ENCODE measurements at regions not wholly inside any gene's neighbourhood (a gene's known extent, or its start where the extent isn't known, plus 50 kb on each side); places are given as distances from the start of the nearest gene placed in this dataset.
A peak's percentile ranks its signal among the peaks of the same experiment; 100 is the strongest.

- H3K4me3 ChIP-seq (ENCODE audit: low read depth, low read length): no peak overlapping the region
- TF ChIP-seq, protein P1, sequence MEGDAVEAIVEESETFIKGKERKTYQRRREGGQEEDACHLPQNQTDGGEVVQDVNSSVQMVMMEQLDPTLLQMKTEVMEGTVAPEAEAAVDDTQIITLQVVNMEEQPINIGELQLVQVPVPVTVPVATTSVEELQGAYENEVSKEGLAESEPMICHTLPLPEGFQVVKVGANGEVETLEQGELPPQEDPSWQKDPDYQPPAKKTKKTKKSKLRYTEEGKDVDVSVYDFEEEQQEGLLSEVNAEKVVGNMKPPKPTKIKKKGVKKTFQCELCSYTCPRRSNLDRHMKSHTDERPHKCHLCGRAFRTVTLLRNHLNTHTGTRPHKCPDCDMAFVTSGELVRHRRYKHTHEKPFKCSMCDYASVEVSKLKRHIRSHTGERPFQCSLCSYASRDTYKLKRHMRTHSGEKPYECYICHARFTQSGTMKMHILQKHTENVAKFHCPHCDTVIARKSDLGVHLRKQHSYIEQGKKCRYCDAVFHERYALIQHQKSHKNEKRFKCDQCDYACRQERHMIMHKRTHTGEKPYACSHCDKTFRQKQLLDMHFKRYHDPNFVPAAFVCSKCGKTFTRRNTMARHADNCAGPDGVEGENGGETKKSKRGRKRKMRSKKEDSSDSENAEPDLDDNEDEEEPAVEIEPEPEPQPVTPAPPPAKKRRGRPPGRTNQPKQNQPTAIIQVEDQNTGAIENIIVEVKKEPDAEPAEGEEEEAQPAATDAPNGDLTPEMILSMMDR (IDR thresholded peaks at IDR 0.05; ENCODE audit: insufficient read depth, low read length): no peak
- no peak for DNase-seq (ENCODE audit: low read depth)
These were observed 976.5 kb downstream of the RPA4 start for GRCh38 chrX:97860226-97860625.

GRCh38 chrX:97863261-97863660 lies 979.6 kb downstream of the RPA4 start:
- no peak overlapping the region for H3K4me3 ChIP-seq (ENCODE audit: low read depth, low read length)
- no peak for DNase-seq (ENCODE audit: low read depth)
- TF ChIP-seq, protein P1 (IDR thresholded peaks at IDR 0.05; ENCODE audit: insufficient read depth, low read length): no peak

- no peak for DNase-seq (ENCODE audit: low read depth)
- H3K4me3 ChIP-seq (ENCODE audit: low read depth, low read length): no peak overlapping the region
- TF ChIP-seq, protein P1 (IDR thresholded peaks at IDR 0.05; ENCODE audit: insufficient read depth, low read length): no peak
These were observed 983.6 kb downstream of the RPA4 start for GRCh38 chrX:97867266-97867665.

GRCh38 chrX:97876697-97877407 lies 993.1 kb downstream of the RPA4 start:
- TF ChIP-seq, protein P1 (IDR thresholded peaks at IDR 0.05; ENCODE audit: insufficient read depth, low read length): no peak
- no peak overlapping the region for H3K4me3 ChIP-seq (ENCODE audit: low read depth, low read length)
- no peak for DNase-seq (ENCODE audit: low read depth)

DNA sequence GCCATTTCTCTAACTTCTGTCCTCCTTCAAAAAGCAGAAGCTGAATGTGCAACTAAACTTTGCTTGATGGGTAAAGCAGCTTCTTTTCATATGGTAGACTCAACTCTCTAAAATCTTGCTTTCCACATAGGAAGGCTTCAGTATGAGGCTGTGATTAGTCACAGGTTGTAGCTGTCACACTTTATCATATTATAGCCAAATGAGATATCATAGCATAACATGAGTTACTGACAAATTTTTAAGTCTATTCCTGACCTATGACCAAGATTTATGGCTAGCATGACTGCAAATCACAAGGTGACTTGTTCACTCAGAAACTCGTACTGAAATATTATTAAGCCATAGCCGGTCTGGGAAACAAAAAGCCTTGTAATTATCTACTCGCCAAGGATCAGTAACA lies 998.6 kb downstream of the RPA4 start:
- no peak for DNase-seq (ENCODE audit: low read depth)
- H3K4me3 ChIP-seq (ENCODE audit: low read depth, low read length): no peak overlapping the region
- TF ChIP-seq, protein P1 (IDR thresholded peaks at IDR 0.05; ENCODE audit: insufficient read depth, low read length): no peak

GRCh38 chrX:97895751-97896150 lies 1012.0 kb downstream of the RPA4 start:
- no peak overlapping the region for H3K4me3 ChIP-seq (ENCODE audit: low read depth, low read length)
- peak; percentile 23 for DNase-seq (ENCODE audit: low read depth)
- TF ChIP-seq, protein P1 (IDR thresholded peaks at IDR 0.05; ENCODE audit: insufficient read depth, low read length): no peak

DNA sequence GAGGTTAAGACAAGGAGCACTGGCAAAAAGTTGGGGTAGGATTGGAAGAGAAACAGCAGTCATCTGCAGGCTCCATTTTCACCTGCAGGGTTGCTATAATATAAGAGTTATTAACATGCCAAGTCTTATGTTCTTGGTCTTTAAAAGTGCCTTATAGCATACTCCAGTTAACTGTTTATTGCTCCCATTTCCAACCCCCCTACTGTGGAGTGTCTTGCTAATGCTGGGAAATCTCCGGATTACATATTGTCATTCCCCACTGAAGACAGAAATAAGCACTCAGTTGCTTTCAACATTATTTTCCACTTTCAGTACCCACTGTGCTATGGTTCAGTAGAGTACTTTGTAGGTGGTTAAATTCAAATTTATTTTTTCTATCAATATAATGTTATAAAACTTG lies 1014.3 kb downstream of the RPA4 start:
- no peak overlapping the region for H3K4me3 ChIP-seq (ENCODE audit: low read depth, low read length)
- DNase-seq (ENCODE audit: low read depth): no peak
- TF ChIP-seq, protein P1 (IDR thresholded peaks at IDR 0.05; ENCODE audit: insufficient read depth, low read length): no peak

All from fibroblast of the aortic adventitia (primary cell).